Prostate gland (tissue), 2 donors: ENCODE measurements at regions not wholly inside any gene's neighbourhood (a gene's known extent, or its start where the extent isn't known, plus 50 kb on each side); places are given as distances from the start of the nearest gene placed in this dataset.

Experiments used
- POLR2A ChIP-seq: fragments of 450-650 bp; IDR thresholded peaks from one replicate; pipeline ENCODE4 v1.6.1; 2016; ENCODE audit warnings: antibody characterized with exemption, mild to moderate bottlenecking
- POLR2AphosphoS5 ChIP-seq: sonication (generic); formaldehyde crosslinking; IDR thresholded peaks from one replicate; pipeline ENCODE4 v1.6.1; 2017; ENCODE audit warnings: antibody characterized with exemption
- TF ChIP-seq, protein P1 (sequence below), 4 experiments: fragments of 200-600 bp in 2 of 4; fragments of 450-650 bp in 2 of 4; sonication (generic) in 2 of 4; IDR thresholded peaks; 1 replicate in 3 of 4; 2 replicates in 1 of 4; pipeline ENCODE4 v1.5.1; 2016 to 2019; ENCODE audit warnings: antibody characterized with exemption in 4 of 4, mild to moderate bottlenecking in 2 of 4, moderate library complexity in 2 of 4

DNA sequence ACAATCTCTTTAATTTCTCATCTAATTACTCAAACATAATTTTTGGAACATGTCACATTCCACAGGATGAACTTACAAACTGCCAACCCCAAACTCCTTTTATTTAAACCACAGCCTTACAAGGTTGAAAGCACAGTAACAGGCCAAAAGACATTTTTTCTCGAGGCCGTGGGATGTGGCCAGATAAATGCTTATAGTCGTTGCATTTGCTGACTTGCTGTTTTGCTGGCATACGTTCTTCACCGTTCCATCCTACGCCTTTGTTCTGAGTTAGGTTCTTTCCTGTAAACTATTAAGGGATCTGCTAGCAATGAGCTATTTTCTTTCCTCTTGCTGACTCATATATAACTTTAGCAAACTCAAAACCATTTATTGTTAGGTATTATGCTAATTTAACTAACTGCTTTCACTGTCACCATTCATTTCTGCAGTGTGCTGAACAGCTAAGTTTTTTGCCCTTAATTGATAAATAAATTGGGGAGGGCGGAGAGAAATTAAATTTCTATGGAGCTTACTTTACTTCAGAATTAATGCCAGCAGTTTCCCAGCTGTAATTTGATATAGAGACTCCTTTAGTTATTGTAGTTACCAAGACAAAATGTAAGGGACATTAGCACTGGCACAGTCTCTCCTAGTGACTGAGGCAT, 135.1 kb upstream of the PACRGL start:
- TF ChIP-seq, protein P1, sequence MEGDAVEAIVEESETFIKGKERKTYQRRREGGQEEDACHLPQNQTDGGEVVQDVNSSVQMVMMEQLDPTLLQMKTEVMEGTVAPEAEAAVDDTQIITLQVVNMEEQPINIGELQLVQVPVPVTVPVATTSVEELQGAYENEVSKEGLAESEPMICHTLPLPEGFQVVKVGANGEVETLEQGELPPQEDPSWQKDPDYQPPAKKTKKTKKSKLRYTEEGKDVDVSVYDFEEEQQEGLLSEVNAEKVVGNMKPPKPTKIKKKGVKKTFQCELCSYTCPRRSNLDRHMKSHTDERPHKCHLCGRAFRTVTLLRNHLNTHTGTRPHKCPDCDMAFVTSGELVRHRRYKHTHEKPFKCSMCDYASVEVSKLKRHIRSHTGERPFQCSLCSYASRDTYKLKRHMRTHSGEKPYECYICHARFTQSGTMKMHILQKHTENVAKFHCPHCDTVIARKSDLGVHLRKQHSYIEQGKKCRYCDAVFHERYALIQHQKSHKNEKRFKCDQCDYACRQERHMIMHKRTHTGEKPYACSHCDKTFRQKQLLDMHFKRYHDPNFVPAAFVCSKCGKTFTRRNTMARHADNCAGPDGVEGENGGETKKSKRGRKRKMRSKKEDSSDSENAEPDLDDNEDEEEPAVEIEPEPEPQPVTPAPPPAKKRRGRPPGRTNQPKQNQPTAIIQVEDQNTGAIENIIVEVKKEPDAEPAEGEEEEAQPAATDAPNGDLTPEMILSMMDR (IDR thresholded peaks at IDR 0.05), result no peak
- TF ChIP-seq POLR2AphosphoS5 (no peak), POLR2A (no peak)
